Ishikawa (cell line): ENCODE measurements at regions not wholly inside any gene's neighbourhood (a gene's known extent, or its start where the extent isn't known, plus 50 kb on each side); places are given as distances from the start of the nearest gene placed in this dataset.

Experiments used
- CEBPB ChIP-seq: IDR thresholded peaks from 2 replicates; pipeline ENCODE4 v1.6.1; 2012
- TF ChIP-seq, protein P1 (sequence below): IDR thresholded peaks from 2 replicates; pipeline ENCODE4 v1.6.1; 2012; ENCODE audit warnings: low read depth, mild to moderate bottlenecking

DNA sequence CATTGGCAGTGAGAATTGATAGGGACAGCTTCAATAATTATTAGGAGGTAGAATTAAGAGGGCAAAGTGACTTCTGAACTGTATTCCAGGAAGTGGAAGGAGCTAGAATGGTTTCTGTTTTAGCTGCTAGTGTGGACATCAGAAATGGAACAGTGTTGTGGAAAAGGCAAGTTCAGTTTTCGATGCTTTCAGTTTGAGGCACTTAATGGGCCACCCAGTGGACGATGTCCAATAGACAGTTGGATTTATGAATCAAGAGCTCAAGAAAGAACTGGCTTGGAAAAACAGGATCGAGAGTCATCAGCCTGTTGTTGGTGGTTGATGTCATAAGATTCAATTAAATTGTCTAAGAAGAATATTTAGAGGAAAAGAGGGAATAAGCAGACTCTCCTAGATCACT is 136.3 kb downstream of the DYRK2 start:
- TF ChIP-seq CEBPB = no peak
- TF ChIP-seq, protein P1, sequence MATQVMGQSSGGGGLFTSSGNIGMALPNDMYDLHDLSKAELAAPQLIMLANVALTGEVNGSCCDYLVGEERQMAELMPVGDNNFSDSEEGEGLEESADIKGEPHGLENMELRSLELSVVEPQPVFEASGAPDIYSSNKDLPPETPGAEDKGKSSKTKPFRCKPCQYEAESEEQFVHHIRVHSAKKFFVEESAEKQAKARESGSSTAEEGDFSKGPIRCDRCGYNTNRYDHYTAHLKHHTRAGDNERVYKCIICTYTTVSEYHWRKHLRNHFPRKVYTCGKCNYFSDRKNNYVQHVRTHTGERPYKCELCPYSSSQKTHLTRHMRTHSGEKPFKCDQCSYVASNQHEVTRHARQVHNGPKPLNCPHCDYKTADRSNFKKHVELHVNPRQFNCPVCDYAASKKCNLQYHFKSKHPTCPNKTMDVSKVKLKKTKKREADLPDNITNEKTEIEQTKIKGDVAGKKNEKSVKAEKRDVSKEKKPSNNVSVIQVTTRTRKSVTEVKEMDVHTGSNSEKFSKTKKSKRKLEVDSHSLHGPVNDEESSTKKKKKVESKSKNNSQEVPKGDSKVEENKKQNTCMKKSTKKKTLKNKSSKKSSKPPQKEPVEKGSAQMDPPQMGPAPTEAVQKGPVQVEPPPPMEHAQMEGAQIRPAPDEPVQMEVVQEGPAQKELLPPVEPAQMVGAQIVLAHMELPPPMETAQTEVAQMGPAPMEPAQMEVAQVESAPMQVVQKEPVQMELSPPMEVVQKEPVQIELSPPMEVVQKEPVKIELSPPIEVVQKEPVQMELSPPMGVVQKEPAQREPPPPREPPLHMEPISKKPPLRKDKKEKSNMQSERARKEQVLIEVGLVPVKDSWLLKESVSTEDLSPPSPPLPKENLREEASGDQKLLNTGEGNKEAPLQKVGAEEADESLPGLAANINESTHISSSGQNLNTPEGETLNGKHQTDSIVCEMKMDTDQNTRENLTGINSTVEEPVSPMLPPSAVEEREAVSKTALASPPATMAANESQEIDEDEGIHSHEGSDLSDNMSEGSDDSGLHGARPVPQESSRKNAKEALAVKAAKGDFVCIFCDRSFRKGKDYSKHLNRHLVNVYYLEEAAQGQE = no peak
